HL-60 (cell line): ENCODE measurements at regions not wholly inside any gene's neighbourhood (a gene's known extent, or its start where the extent isn't known, plus 50 kb on each side); places are given as distances from the start of the nearest gene placed in this dataset.
"Not testable (repeated sequence)": the region's sequence is repeated elsewhere in the genome, so short reads cannot be mapped to it uniquely, and the experiment has no call there.

Source experiments
- DNase-seq, 2 experiments: peaks; one replicate each; pipeline ENCODE4 v3.0.0-alpha.2; 2010 to 2020; ENCODE audit warnings: low read depth in 1 of 2, low spot score in 1 of 2
- H3K27ac ChIP-seq: fragments of 250-450 bp; sonication (Bioruptor Pico); replicated peaks from 2 replicates; pipeline ENCODE4 v1.5.1; 2020; ENCODE audit warnings: mild to moderate bottlenecking, moderate library complexity
- H3K27me3 ChIP-seq: fragments of 250-450 bp; sonication (Bioruptor Pico); 2 replicates; pipeline ENCODE4 v1.5.1; 2021; ENCODE audit warnings: mild to moderate bottlenecking, moderate library complexity; ENCODE audit not compliant: insufficient read depth, poor library complexity, severe bottlenecking
- H3K4me3 ChIP-seq: replicated peaks from 2 replicates; pipeline ENCODE4 v1.5.1; 2011; ENCODE audit warnings: mild to moderate bottlenecking, control low read depth, low read length; ENCODE audit not compliant: insufficient read depth
- CTCF ChIP-seq: IDR thresholded peaks from one replicate; pipeline ENCODE4 v1.5.1; 2011; ENCODE audit warnings: low read length, control low read depth, inconsistent platforms; ENCODE audit not compliant: insufficient read depth
- GABPA ChIP-seq: IDR thresholded peaks from 2 replicates; pipeline ENCODE4 v1.6.1; 2012; ENCODE audit warnings: low read depth
- POLR2AphosphoS5 ChIP-seq: IDR thresholded peaks from 2 replicates; pipeline ENCODE4 v1.6.1; 2012; ENCODE audit warnings: low read depth
- REST ChIP-seq: IDR thresholded peaks from 2 replicates; pipeline ENCODE4 v1.6.1; 2012; ENCODE audit warnings: low read depth; ENCODE audit not compliant: insufficient replicate concordance
- SPI1 ChIP-seq: IDR thresholded peaks from 2 replicates; pipeline ENCODE4 v1.6.1; 2012; ENCODE audit warnings: low read depth, mild to moderate bottlenecking, borderline replicate concordance

GRCh38 chr9:82763656-82764055 lies 299.3 kb downstream of the RASEF start:
- Histone ChIP-seq H3K4me3 (no peak overlapping the region), H3K27ac (no peak overlapping the region), H3K27me3 (no peaks in the 10 kb centered on the region)
- no peak for DNase-seq
- TF ChIP-seq CTCF (no peak), SPI1 (no peak), POLR2AphosphoS5 (no peak), GABPA (no peak), REST (no peak)

GRCh38 chr9:82764061-82764668 lies 298.8 kb downstream of the RASEF start:
- Histone ChIP-seq H3K27ac (no peak overlapping the region), H3K4me3 (no peak overlapping the region), H3K27me3 (no peaks in the 10 kb centered on the region)
- DNase-seq, result no peak
- no peak for TF ChIP-seq GABPA
- TF ChIP-seq CTCF, result no peak
- no peak for TF ChIP-seq REST
- no peak for TF ChIP-seq SPI1
- no peak; the same call in 1 of the 2 replicates for TF ChIP-seq POLR2AphosphoS5

GRCh38 chr9:82774707-82775231 lies 288.2 kb downstream of the RASEF start:
- not testable (repeated sequence) for H3K27ac ChIP-seq, H3K27me3 ChIP-seq, DNase-seq, H3K4me3 ChIP-seq

- Histone ChIP-seq H3K27me3 (no peaks in the 10 kb centered on the region), H3K4me3 (no peak overlapping the region), H3K27ac (no peak overlapping the region)
- TF ChIP-seq POLR2AphosphoS5 (no peak), REST (no peak), SPI1 (no peak), CTCF (no peak), GABPA (no peak)
- no peak for DNase-seq
These were observed 286.4 kb downstream of the RASEF start for GRCh38 chr9:82776508-82776907.
